ENCODE measurements at regions not wholly inside any gene's neighbourhood (a gene's known extent, or its start where the extent isn't known, plus 50 kb on each side); places are given as distances from the start of the nearest gene placed in this dataset.

DNA sequence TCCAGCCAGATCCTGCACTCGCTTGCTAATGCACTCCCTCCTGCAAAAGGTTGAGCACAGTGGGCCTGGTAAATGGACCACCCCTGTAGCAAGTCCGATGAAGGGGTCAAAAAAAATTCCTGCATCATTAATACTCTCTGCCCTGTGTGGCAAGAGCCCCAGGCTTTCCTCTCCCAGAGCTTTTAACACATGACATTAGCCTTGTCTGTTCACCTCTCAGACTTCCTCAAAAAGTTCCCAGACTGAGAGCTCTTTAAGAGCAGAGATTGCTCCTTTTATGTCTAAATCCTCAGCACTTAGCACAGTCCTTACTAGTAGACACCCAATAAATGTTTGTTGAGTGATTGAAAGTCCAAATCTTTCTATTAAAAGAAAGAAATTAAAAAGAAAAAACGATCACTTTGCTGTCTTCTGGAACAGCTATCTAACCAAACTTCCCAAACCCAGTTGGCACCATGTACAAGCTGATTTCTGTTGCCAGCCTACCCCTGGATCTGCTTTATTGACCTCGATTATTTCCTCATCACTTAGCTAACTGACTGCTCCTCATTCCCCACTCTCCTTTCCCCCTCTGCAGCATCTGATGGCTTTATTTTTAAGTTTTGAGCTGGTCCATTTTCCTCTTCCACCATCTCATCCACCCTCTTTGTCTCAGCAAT is 209.8 kb downstream of the ENC1 start:
- DNase-seq (ENCODE audit: low spot score), result no peak
- H3K27ac Mint-ChIP-seq (ENCODE audit: unreplicated experiment), result no peak overlapping the region
- H3K9me3 Mint-ChIP-seq (ENCODE audit: low read depth), result no peaks in the 10 kb centered on the region

DNA sequence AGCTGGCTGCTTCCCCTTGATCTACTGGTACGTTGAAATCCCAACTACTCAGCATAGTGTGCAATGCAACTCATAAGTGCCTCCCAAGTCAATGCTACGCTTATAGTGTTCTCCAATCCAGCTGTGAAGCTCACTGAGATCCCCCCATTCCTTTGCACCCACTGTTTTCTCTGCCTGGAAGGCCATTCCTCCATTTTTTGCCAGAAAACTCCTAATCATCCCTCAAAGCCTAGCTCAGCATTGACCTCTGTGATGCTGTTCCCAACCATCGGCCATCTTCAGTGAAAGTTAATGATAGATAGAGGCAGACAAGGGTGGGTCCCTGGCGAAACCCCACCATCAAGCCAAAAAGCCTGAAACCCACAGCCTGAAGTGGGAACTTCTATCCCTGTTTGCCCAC is 211.0 kb downstream of the ENC1 start:
- no peaks in the 10 kb centered on the region for H3K9me3 Mint-ChIP-seq (ENCODE audit: low read depth)
- H3K4me1 Mint-ChIP-seq (ENCODE audit: low read depth), result peaks cover 14% of the 10 kb centered on the region
- no peaks in the 10 kb centered on the region for H3K36me3 Mint-ChIP-seq (ENCODE audit: low read depth)
- H3K27me3 Mint-ChIP-seq (ENCODE audit: low read depth), result no peaks in the 10 kb centered on the region
- H3K27ac Mint-ChIP-seq (ENCODE audit: unreplicated experiment), result no peak overlapping the region
- DNase-seq (ENCODE audit: low spot score), result no peak
- TF ChIP-seq, protein P1, sequence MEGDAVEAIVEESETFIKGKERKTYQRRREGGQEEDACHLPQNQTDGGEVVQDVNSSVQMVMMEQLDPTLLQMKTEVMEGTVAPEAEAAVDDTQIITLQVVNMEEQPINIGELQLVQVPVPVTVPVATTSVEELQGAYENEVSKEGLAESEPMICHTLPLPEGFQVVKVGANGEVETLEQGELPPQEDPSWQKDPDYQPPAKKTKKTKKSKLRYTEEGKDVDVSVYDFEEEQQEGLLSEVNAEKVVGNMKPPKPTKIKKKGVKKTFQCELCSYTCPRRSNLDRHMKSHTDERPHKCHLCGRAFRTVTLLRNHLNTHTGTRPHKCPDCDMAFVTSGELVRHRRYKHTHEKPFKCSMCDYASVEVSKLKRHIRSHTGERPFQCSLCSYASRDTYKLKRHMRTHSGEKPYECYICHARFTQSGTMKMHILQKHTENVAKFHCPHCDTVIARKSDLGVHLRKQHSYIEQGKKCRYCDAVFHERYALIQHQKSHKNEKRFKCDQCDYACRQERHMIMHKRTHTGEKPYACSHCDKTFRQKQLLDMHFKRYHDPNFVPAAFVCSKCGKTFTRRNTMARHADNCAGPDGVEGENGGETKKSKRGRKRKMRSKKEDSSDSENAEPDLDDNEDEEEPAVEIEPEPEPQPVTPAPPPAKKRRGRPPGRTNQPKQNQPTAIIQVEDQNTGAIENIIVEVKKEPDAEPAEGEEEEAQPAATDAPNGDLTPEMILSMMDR (IDR thresholded peaks at IDR 0.05), result no peak
- H3K4me3 Mint-ChIP-seq (ENCODE audit: unreplicated experiment), result no peak overlapping the region

More for the DNA sequence above, 209.8 kb downstream of the ENC1 start:
- no peaks in the 10 kb centered on the region for H3K27me3 Mint-ChIP-seq (ENCODE audit: low read depth)
- H3K36me3 Mint-ChIP-seq (ENCODE audit: low read depth), result no peaks in the 10 kb centered on the region
- TF ChIP-seq, protein P1 (IDR thresholded peaks at IDR 0.05), result no peak
- H3K4me3 Mint-ChIP-seq (ENCODE audit: unreplicated experiment), result no peak overlapping the region
- peaks cover 16% of the 10 kb centered on the region for H3K4me1 Mint-ChIP-seq (ENCODE audit: low read depth)

DNA sequence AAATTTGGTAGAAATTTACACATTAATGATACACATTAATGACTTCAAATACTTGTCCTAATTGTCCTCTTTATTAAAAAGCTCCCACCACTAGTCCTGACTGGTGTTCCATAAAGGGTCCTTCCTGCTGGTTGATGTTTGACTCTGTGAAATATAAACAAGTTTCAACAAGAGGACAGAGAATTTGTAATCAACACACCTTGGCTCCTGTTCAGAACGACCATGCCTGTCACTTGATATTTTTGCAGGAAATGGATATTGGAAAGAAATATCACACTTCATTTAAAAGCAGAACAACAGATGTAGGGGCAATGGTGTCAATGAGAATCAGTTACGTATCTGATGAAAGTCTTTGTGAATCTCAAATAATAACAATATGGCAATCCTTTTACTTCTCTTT is 211.7 kb downstream of the ENC1 start:
- Mint-ChIP-seq H3K4me3 (ENCODE audit: unreplicated experiment) (no peak overlapping the region), H3K4me1 (ENCODE audit: low read depth) (peaks cover 8% of the 10 kb centered on the region), H3K27ac (ENCODE audit: unreplicated experiment) (no peak overlapping the region), H3K27me3 (ENCODE audit: low read depth) (no peaks in the 10 kb centered on the region), H3K9me3 (ENCODE audit: low read depth) (no peaks in the 10 kb centered on the region), H3K36me3 (ENCODE audit: low read depth) (no peaks in the 10 kb centered on the region)
- TF ChIP-seq, protein P1 (IDR thresholded peaks at IDR 0.05), result no peak
- no peak for DNase-seq (ENCODE audit: low spot score)

DNA sequence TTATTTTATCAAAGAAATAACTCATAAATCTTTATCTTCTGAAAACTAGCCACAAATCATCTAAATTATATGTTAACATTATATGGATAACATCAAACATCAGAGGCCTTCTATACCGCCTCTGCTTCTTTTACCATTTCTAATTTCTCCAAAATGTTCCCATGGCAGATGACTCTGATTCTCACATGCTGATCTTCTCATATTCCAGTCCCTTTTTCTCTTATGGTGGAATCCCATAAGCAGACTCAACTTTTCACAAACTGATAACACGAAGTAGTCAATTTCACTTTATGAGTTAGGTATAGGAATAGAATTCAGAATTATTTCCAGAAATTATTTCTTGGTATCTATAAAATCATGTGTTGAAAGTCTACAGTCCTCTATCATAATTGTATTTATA is 212.3 kb downstream of the ENC1 start:
- TF ChIP-seq, protein P1 (IDR thresholded peaks at IDR 0.05), result no peak
- Mint-ChIP-seq H3K4me3 (ENCODE audit: unreplicated experiment) (no peak overlapping the region), H3K27me3 (ENCODE audit: low read depth) (no peaks in the 10 kb centered on the region), H3K4me1 (ENCODE audit: low read depth) (peaks cover 2% of the 10 kb centered on the region), H3K36me3 (ENCODE audit: low read depth) (no peaks in the 10 kb centered on the region), H3K9me3 (ENCODE audit: low read depth) (no peaks in the 10 kb centered on the region), H3K27ac (ENCODE audit: unreplicated experiment) (no peak overlapping the region)
- no peak for DNase-seq (ENCODE audit: low spot score)

DNA sequence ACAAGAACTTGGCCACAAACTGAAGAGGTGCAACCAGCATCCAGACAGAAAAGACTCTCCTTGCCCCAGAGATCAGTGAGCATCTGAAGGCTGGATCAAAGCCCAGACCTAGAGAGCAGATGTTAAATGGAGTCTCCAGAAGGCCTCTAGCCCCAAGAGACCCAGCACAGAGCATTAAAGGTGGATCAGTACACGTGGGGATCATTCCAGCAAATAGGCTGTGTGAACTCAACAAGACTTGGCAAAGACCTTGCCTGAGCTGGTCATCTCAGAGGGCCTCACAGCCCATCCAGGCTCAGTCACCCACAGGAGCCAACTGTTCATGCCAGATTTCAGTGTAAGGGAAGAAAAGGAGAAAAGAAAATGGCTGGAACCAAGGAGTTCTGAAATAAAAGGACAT is 214.0 kb downstream of the ENC1 start:
- no peaks in the 10 kb centered on the region for H3K36me3 Mint-ChIP-seq (ENCODE audit: low read depth)
- H3K27ac Mint-ChIP-seq (ENCODE audit: unreplicated experiment), result no peak overlapping the region
- H3K27me3 Mint-ChIP-seq (ENCODE audit: low read depth), result no peaks in the 10 kb centered on the region
- no peak overlapping the region for H3K4me3 Mint-ChIP-seq (ENCODE audit: unreplicated experiment)
- no peaks in the 10 kb centered on the region for H3K9me3 Mint-ChIP-seq (ENCODE audit: low read depth)
- no peak for DNase-seq (ENCODE audit: low spot score)
- H3K4me1 Mint-ChIP-seq (ENCODE audit: low read depth), result no peaks in the 10 kb centered on the region
- TF ChIP-seq, protein P1 (IDR thresholded peaks at IDR 0.05), result no peak
